Ishikawa (cell line): ENCODE measurements at regions not wholly inside any gene's neighbourhood (a gene's known extent, or its start where the extent isn't known, plus 50 kb on each side); places are given as distances from the start of the nearest gene placed in this dataset.

ENCODE experiments used
- CREB1 ChIP-seq: IDR thresholded peaks from 2 replicates; pipeline ENCODE4 v1.6.1; 2012; ENCODE audit warnings: low read depth
- EGR1 ChIP-seq: IDR thresholded peaks from 2 replicates; pipeline ENCODE4 v1.6.1; 2012
- FOXM1 ChIP-seq: IDR thresholded peaks from 2 replicates; pipeline ENCODE4 v1.6.1; 2012; ENCODE audit warnings: low read depth, borderline replicate concordance
- RAD21 ChIP-seq: IDR thresholded peaks from 2 replicates; pipeline ENCODE4 v1.6.1; 2012; ENCODE audit warnings: low read depth
- ZBTB7A ChIP-seq: IDR thresholded peaks from 2 replicates; pipeline ENCODE4 v1.6.1; 2012; ENCODE audit warnings: low read depth
- TF ChIP-seq, protein P1 (sequence below): IDR thresholded peaks from 2 replicates; pipeline ENCODE4 v1.6.1; 2012

DNA sequence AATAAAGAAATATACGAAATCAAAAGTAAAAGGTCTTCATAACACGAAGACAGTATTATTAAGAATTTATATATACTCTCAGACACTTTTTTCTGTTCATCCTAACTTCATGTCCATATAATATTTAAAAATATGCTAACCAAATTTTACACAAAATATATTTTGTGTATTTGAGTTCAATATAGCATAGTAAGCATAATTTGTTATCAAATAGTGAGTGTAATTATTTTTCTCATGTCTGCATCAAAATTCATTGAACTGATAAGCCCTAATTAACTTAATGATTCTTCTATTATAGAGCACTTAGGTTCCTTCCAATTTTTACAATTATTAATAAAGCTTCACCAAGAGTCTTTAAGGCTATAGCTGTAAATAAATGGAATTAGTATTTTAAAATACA, 99.7 kb upstream of the SYT1 start:
- TF ChIP-seq, protein P1, sequence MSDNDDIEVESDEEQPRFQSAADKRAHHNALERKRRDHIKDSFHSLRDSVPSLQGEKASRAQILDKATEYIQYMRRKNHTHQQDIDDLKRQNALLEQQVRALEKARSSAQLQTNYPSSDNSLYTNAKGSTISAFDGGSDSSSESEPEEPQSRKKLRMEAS: no peak
- no peak for TF ChIP-seq EGR1
- TF ChIP-seq CREB1: no peak
- no peak for TF ChIP-seq FOXM1
- no peak for TF ChIP-seq RAD21
- TF ChIP-seq ZBTB7A: no peak
